Heart left ventricle (tissue), 16 donors: ENCODE measurements at regions not wholly inside any gene's neighbourhood (a gene's known extent, or its start where the extent isn't known, plus 50 kb on each side); places are given as distances from the start of the nearest gene placed in this dataset.

Experiments
- ATAC-seq, 4 donors: fragments of 200-7000 bp; cut with Tn5 transposase; one replicate each; pipeline ENCODE4 v1.9.1; 2020 to 2022; ENCODE audit warnings: moderate library complexity in 4 of 4, mild to moderate bottlenecking in 3 of 4, moderate number of reproducible peaks in 1 of 4
- DNase-seq, 5 donors: peaks; one replicate each; pipeline ENCODE4 v3.0.0-alpha.2; 2020
- H3K27ac ChIP-seq, 12 donors: fragments of 200-600 bp; sonication (generic) in 4 of 12; one replicate each; pipeline versions ENCODE4 v1.5.0 to v1.8.0; 2016 to 2022; ENCODE audit warnings: mild to moderate bottlenecking in 2 of 12
- H3K27me3 ChIP-seq, 9 donors: fragments of 200-600 bp; sonication (generic) in 2 of 9; one replicate each; pipeline versions ENCODE4 v1.5.1 to v1.8.0; 2016 to 2022; ENCODE audit warnings: mild to moderate bottlenecking in 3 of 9
- H3K36me3 ChIP-seq, 9 donors: fragments of 200-600 bp; sonication (generic) in 2 of 9; one replicate each; pipeline versions ENCODE4 v1.5.0 to v1.8.0; 2018 to 2022; ENCODE audit warnings: mild to moderate bottlenecking in 2 of 9
- H3K4me1 ChIP-seq, 12 donors: fragments of 200-600 bp; sonication (generic) in 4 of 12; one replicate each; pipeline versions ENCODE4 v1.5.0 to v1.8.0; 2016 to 2022; ENCODE audit warnings: mild to moderate bottlenecking in 3 of 12
- H3K4me3 ChIP-seq, 12 donors: fragments of 200-600 bp; sonication (generic) in 4 of 12; one replicate each; pipeline versions ENCODE4 v1.5.0 to v1.8.0; 2017 to 2022; ENCODE audit warnings: mild to moderate bottlenecking in 9 of 12, moderate library complexity in 4 of 12
- H3K9me3 ChIP-seq, 12 donors: fragments of 200-600 bp; sonication (generic) in 4 of 12; one replicate each; pipeline versions ENCODE4 v1.5.0 to v1.8.0; 2016 to 2022; ENCODE audit warnings: mild to moderate bottlenecking in 1 of 12
- CTCF ChIP-seq, 12 donors: fragments of 200-600 bp; sonication (generic) in 4 of 12; IDR thresholded peaks; one replicate each; pipeline versions ENCODE4 v1.5.0 to v1.8.0; 2018 to 2022; ENCODE audit warnings: antibody characterized with exemption in 12 of 12, mild to moderate bottlenecking in 5 of 12
- POLR2A ChIP-seq, 2 donors: fragments of 450-650 bp; IDR thresholded peaks; one replicate each; pipeline ENCODE4 v1.6.1; 2017; ENCODE audit warnings: antibody characterized with exemption in 2 of 2, mild to moderate bottlenecking in 2 of 2, moderate library complexity in 2 of 2
- WGBS, 4 donors: extraction: QIAGEN DNeasy Blood & Tissue Kit in 2 of 4; methylation state at CpG; one replicate each; pipeline versions ENCODE4 v1.1.5 to v1.1.7; 2013 to 2018; 5-methylcytosine and 5-hydroxymethylcytosine counted together
- intact Hi-C, 10 donors: fragments of 100-400 bp; cut with DNase I; formaldehyde crosslinking; loops; one replicate each; pipeline versions ENCODE4 v1.11.1 to v1.14.2; 2022
- donor health status: ischemic (EF 13 %, LVEDD 7.1; RV severe dilation, severe dysfunction).
- donor health status: healthy with polysubstance abuse.
- donor health status: DM: no; HTN: yes; CAD: no.
- donor health status: DM: no; HTN: no; CAD: no.
- donor health status: ischemic (EF 25% LVEDD 6.9; RV normal size, moderate dysfunction).
- donor health status: ischemic (EF 25% LVEDD 5.7; RV mildly dilated, moderate dysfunction).
- donor health status: healthy.
- donor health status: DM: yes; HTN: yes; CAD: no.
- donor health status: ischemic (EF 35%, LVEDD 5.7; RV mildly dilated, moderate dysfunction).
- donor health status: nonischemic (EF 11% LVEDD 7.7; RV severe dilation, severe dysfunction).
- donor health status: DM: yes; HTN: yes; CAD: no.
- donor health status: PGD.
- donor health status: ischemic (EF 29% LVEDD 5.4; RV normal size, mild dysfunction).
- donor health status: nonischemic (EF 23%, LVEDD 6.1; RV moderate dilation, normal function).

GRCh38 chr3:110901536-110901935 is 170.1 kb upstream of the NECTIN3 start:
- 88 to 96% (median 92%) methylated on average over 1 of the region's 1 CpG for WGBS, 4 donors
- Histone ChIP-seq H3K4me3 (no peak overlapping the region), H3K4me1 (no peaks in the 10 kb centered on the region), H3K9me3 (no peaks in the 10 kb centered on the region), H3K27me3 (no peaks in the 10 kb centered on the region), H3K36me3 (no peaks in the 10 kb centered on the region), H3K27ac (no peak overlapping the region)
- ATAC-seq (no peak), DNase-seq (no peak)
- TF ChIP-seq POLR2A (IDR thresholded peaks at IDR 0.05), result no peak
- TF ChIP-seq CTCF (IDR thresholded peaks at IDR 0.05), result no peak
- intact Hi-C loops, result no loop called here

GRCh38 chr3:110902453-110903085 is 169.0 kb upstream of the NECTIN3 start:
- Histone ChIP-seq H3K9me3 (no peaks in the 10 kb centered on the region), H3K27me3 (no peaks in the 10 kb centered on the region), H3K4me1 (no peaks in the 10 kb centered on the region), H3K27ac (no peak overlapping the region), H3K36me3 (no peaks in the 10 kb centered on the region), H3K4me3 (no peak overlapping the region)
- WGBS, 4 donors, result 83 to 89% (median 83%) methylated on average over 9 of the region's 9 CpGs
- DNase-seq (no peak), ATAC-seq (no peak)
- TF ChIP-seq POLR2A (IDR thresholded peaks at IDR 0.05), result no peak
- TF ChIP-seq CTCF (IDR thresholded peaks at IDR 0.05), result no peak
- intact Hi-C loops, result no loop called here

GRCh38 chr3:110903771-110904519 is 167.7 kb upstream of the NECTIN3 start:
- no peaks in the 10 kb centered on the region for H3K36me3 ChIP-seq
- TF ChIP-seq CTCF (IDR thresholded peaks at IDR 0.05) (no peak), POLR2A (IDR thresholded peaks at IDR 0.05) (no peak)
- intact Hi-C loops, result no loop called here
- no peaks in the 10 kb centered on the region for H3K27me3 ChIP-seq
- 67 to 75% (median 73%) methylated on average over 4 of the region's 4 CpGs for WGBS, 4 donors
- H3K9me3 ChIP-seq, result no peaks in the 10 kb centered on the region
- ATAC-seq (no peak), DNase-seq (no peak)
- H3K4me1 ChIP-seq, result no peaks in the 10 kb centered on the region
- H3K4me3 ChIP-seq, result no peak overlapping the region
- no peak overlapping the region for H3K27ac ChIP-seq

- Histone ChIP-seq H3K4me1 (no peaks in the 10 kb centered on the region), H3K36me3 (no peaks in the 10 kb centered on the region), H3K27me3 (no peaks in the 10 kb centered on the region), H3K9me3 (no peaks in the 10 kb centered on the region), H3K27ac (no peak overlapping the region), H3K4me3 (no peak overlapping the region)
- 86 to 90% (median 87%) methylated on average over 3 of the region's 3 CpGs for WGBS, 4 donors
- intact Hi-C loops, result no loop called here
- DNase-seq (no peak), ATAC-seq (no peak)
- TF ChIP-seq CTCF (IDR thresholded peaks at IDR 0.05) (no peak), POLR2A (IDR thresholded peaks at IDR 0.05) (no peak)
Observed at GRCh38 chr3:110904520-110904890, 167.1 kb upstream of the NECTIN3 start.
